Astrocyte (in vitro differentiated cells and primary cell): ENCODE measurements at regions not wholly inside any gene's neighbourhood (a gene's known extent, or its start where the extent isn't known, plus 50 kb on each side); places are given as distances from the start of the nearest gene placed in this dataset.

ENCODE experiments used
- CTCF ChIP-seq: IDR thresholded peaks from 2 replicates; pipeline ENCODE4 v1.5.1; 2011; ENCODE audit warnings: low read depth, mild to moderate bottlenecking, inconsistent platforms, low read length, moderate library complexity; ENCODE audit not compliant: insufficient read depth
- EZH2 ChIP-seq: IDR thresholded peaks from 2 replicates; pipeline ENCODE4 v1.6.1; 2012; ENCODE audit warnings: mild to moderate bottlenecking, low read length, inconsistent platforms; ENCODE audit not compliant: insufficient read depth

- no peak for TF ChIP-seq EZH2
- no peak for TF ChIP-seq CTCF
Observed at GRCh38 chr2:142617461-142617860, 260.0 kb upstream of the KYNU start.
